Suprapubic skin (tissue), 4 donors: ENCODE measurements at regions not wholly inside any gene's neighbourhood (a gene's known extent, or its start where the extent isn't known, plus 50 kb on each side); places are given as distances from the start of the nearest gene placed in this dataset.
A peak's percentile ranks its signal among the peaks of the same experiment; 100 is the strongest.
"Not testable (repeated sequence)": the region's sequence is repeated elsewhere in the genome, so short reads cannot be mapped to it uniquely, and the experiment has no call there.

ENCODE experiments used
- DNase-seq, 2 donors: peaks; one replicate each; pipeline ENCODE4 v3.0.0-alpha.2; 2019; ENCODE audit warnings: low spot score in 2 of 2
- H3K27ac ChIP-seq: fragments of 200-600 bp; sonication (generic); one replicate; pipeline ENCODE4 v1.5.1; 2019
- H3K27me3 ChIP-seq: fragments of 200-600 bp; sonication (generic); one replicate; pipeline ENCODE4 v1.5.1; 2019
- H3K36me3 ChIP-seq: fragments of 200-600 bp; sonication (generic); one replicate; pipeline ENCODE4 v1.5.1; 2019
- H3K4me1 ChIP-seq: fragments of 200-600 bp; sonication (generic); one replicate; pipeline ENCODE4 v1.5.1; 2019
- H3K4me3 ChIP-seq: fragments of 200-600 bp; sonication (generic); one replicate; pipeline ENCODE4 v1.5.1; 2019; ENCODE audit warnings: mild to moderate bottlenecking
- H3K9me3 ChIP-seq: fragments of 200-600 bp; sonication (generic); one replicate; pipeline ENCODE4 v1.5.1; 2019
- CTCF ChIP-seq, 2 donors: fragments of 200-600 bp in 1 of 2; fragments of 450-650 bp in 1 of 2; sonication (generic) in 1 of 2; IDR thresholded peaks; one replicate each; pipeline ENCODE4 v1.5.1; 2016 to 2019; ENCODE audit warnings: antibody characterized with exemption in 2 of 2, mild to moderate bottlenecking in 1 of 2, moderate library complexity in 1 of 2
- EP300 ChIP-seq: sonication (generic); formaldehyde crosslinking; IDR thresholded peaks from one replicate; pipeline ENCODE4 v1.6.1; 2017; ENCODE audit warnings: antibody characterized with exemption
- POLR2A ChIP-seq, 2 donors: fragments of 450-650 bp; IDR thresholded peaks; one replicate each; pipeline ENCODE4 v1.6.1; 2017; ENCODE audit warnings: antibody characterized with exemption in 2 of 2, mild to moderate bottlenecking in 2 of 2, moderate library complexity in 2 of 2
- POLR2AphosphoS5 ChIP-seq, 3 donors: sonication (generic); formaldehyde crosslinking; IDR thresholded peaks; one replicate each; pipeline ENCODE4 v1.6.1; 2017; ENCODE audit warnings: antibody characterized with exemption in 3 of 3
- WGBS: methylation state at CpG from one replicate; pipeline ENCODE4 v1.1.5; 2018; 5-methylcytosine and 5-hydroxymethylcytosine counted together

GRCh38 chr5:108562205-108562454 is 180.2 kb upstream of the FBXL17 start:
- DNase-seq, result no peak
- H3K9me3 ChIP-seq, result no peaks in the 10 kb centered on the region
- H3K4me3 ChIP-seq, result no peak overlapping the region
- H3K4me1 ChIP-seq, result no peaks in the 10 kb centered on the region
- TF ChIP-seq POLR2A (IDR thresholded peaks at IDR 0.05) (no peak), EP300 (no peak), POLR2AphosphoS5 (IDR thresholded peaks at IDR 0.05) (no peak), CTCF (IDR thresholded peaks at IDR 0.05) (no peak)
- no peaks in the 10 kb centered on the region for H3K36me3 ChIP-seq
- no peaks in the 10 kb centered on the region for H3K27me3 ChIP-seq
- no peak overlapping the region for H3K27ac ChIP-seq

GRCh38 chr5:108561416-108562204 is 179.7 kb upstream of the FBXL17 start:
- H3K4me3 ChIP-seq, result no peak overlapping the region
- 93% methylated on average over 2 of the region's 2 CpGs for WGBS
- H3K27me3 ChIP-seq, result no peaks in the 10 kb centered on the region
- no peaks in the 10 kb centered on the region for H3K9me3 ChIP-seq
- DNase-seq, result no peak
- H3K4me1 ChIP-seq, result no peaks in the 10 kb centered on the region
- no peaks in the 10 kb centered on the region for H3K36me3 ChIP-seq
- TF ChIP-seq CTCF (IDR thresholded peaks at IDR 0.05), result no peak
- peak overlapping the region; percentile 79 for H3K27ac ChIP-seq

- TF ChIP-seq POLR2A (IDR thresholded peaks at IDR 0.05) (no peak), EP300 (no peak), CTCF (IDR thresholded peaks at IDR 0.05) (no peak), POLR2AphosphoS5 (IDR thresholded peaks at IDR 0.05) (no peak)
- Histone ChIP-seq H3K4me1 (no peaks in the 10 kb centered on the region), H3K4me3 (no peak overlapping the region), H3K27ac (peak overlapping the region; percentile 79), H3K36me3 (no peaks in the 10 kb centered on the region), H3K27me3 (no peaks in the 10 kb centered on the region), H3K9me3 (no peaks in the 10 kb centered on the region)
- DNase-seq, result no peak
- 53% methylated on average over 1 of the region's 1 CpG for WGBS
Measured at GRCh38 chr5:108560581-108560980, 178.7 kb upstream of the FBXL17 start.

GRCh38 chr5:108560166-108560565 is 178.3 kb upstream of the FBXL17 start:
- Histone ChIP-seq H3K27me3 (no peaks in the 10 kb centered on the region), H3K27ac (no peak overlapping the region), H3K4me3 (no peak overlapping the region), H3K36me3 (no peaks in the 10 kb centered on the region), H3K4me1 (no peaks in the 10 kb centered on the region), H3K9me3 (no peaks in the 10 kb centered on the region)
- TF ChIP-seq CTCF (IDR thresholded peaks at IDR 0.05) (no peak), EP300 (no peak), POLR2A (IDR thresholded peaks at IDR 0.05) (no peak), POLR2AphosphoS5 (IDR thresholded peaks at IDR 0.05) (no peak)
- WGBS, result 50% methylated on average over 2 of the region's 2 CpGs
- DNase-seq, result no peak

- H3K27ac ChIP-seq, DNase-seq, H3K27me3 ChIP-seq, H3K4me1 ChIP-seq, H3K36me3 ChIP-seq, H3K9me3 ChIP-seq, H3K4me3 ChIP-seq: not testable (repeated sequence)
- no CpG with 5 or more reads among the region's 24 CpGs for WGBS
Measured at GRCh38 chr5:108558840-108559239, 176.9 kb upstream of the FBXL17 start.

- H3K9me3 ChIP-seq, H3K4me3 ChIP-seq, H3K27ac ChIP-seq, H3K4me1 ChIP-seq, H3K36me3 ChIP-seq, DNase-seq, H3K27me3 ChIP-seq: not testable (repeated sequence)
- 91% methylated on average over 2 of the region's 5 CpGs for WGBS
Measured at GRCh38 chr5:108558142-108558541, 176.2 kb upstream of the FBXL17 start.
